GM20431 (cell line): ENCODE measurements at regions not wholly inside any gene's neighbourhood (a gene's known extent, or its start where the extent isn't known, plus 50 kb on each side); places are given as distances from the start of the nearest gene placed in this dataset.

Experiments used
- in situ Hi-C: fragments of 300-500 bp; cut with MseI, MboI; formaldehyde crosslinking; loops from one replicate; pipeline ENCODE4 v1.15.0; 2020; ENCODE audit warnings: low sequenced_read_pairs; ENCODE audit not compliant: unreplicated experiment

DNA sequence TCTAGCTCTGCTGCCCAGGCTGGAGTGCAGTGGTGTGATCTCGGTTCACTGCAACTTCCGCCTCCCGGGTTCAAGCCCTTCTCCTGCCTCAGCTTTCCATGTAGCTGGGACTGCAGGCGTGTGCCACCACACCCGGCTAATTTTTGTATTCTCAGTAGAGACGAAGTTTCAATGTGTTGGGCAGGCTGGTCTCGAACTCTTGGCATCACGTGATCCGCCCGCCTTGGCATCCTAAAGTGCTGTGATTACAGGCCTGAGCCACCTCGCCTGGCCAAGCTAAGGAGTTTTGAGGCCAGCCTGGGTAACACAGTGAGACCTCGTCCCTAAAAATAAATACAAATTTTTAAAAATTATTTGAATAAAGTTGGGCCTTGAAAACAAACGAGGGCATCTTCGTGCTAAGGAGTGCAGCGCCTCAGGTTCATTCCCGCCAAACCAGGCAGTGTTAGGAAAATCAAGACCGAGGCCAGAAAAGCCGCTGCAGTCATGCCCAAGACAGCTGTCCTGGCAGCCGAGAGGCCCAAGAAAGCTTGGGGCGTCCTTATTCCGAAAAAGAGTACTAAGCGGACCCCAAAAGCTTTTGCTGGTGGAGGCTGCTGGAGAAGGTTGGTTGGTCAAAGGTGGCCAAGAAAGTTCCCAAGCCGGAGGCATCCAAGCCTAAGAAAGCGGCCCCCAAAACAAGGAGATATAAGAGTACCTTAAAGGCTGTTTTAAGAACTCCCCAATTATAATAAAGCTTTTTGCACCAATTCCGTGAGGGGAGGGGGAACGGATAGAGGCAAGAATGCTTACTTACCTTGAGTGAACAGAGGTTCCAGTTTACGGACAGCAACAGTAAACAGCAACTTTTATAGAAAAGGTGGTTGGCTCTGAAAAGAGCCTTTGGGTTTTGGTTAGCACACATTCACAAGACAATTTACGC lies 109.0 kb downstream of the HFE start:
- in situ Hi-C loops, result no loop called here

DNA sequence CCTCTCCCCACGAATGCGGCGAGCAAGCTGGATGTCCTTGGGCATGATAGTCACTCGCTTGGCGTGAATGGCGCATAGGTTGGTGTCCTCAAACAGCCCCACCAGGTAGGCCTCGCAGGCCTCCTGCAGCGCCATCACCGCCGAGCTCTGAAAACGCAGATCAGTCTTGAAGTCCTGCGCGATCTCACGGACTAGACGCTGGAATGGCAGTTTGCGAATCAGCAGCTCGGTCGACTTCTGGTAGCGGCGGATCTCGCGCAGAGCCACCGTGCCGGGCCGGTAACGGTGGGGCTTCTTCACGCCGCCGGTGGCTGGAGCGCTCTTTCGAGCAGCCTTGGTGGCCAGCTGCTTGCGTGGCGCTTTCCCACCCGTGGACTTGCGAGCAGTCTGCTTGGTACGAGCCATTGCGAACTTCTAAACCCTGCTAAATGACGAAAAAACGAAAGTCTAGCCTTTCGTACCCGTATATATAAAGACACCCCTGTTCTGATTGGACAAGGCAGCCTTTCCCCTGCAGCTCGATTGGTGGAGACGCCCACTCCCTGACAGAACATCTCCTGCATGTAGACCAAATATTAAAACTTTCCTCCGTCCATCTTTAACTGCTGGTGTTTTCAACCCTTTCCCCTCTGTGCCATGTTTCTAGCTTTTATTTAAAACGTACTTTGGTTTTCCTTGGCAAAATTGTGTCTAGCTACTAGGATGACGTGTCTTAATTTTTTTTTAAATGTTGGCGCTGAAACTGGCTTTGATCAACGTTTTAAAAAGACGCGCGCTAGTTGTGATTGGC lies 109.8 kb downstream of the HFE start:
- in situ Hi-C loops, result no loop called here

DNA sequence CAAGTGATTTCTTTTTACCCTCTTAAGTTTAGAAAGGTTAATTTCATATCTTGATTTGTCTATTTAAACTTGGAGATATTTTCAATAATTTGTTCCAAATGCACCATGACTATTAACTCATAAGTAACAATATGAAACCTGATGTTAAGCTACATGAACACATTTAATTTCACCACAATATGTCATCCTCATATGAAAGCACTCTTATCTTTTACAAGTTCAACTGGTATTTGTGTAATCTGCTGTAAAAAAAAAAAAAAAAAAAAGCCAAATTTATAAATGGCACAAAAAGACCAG lies 110.4 kb downstream of the HFE start:
- in situ Hi-C loops, result no loop called here

DNA sequence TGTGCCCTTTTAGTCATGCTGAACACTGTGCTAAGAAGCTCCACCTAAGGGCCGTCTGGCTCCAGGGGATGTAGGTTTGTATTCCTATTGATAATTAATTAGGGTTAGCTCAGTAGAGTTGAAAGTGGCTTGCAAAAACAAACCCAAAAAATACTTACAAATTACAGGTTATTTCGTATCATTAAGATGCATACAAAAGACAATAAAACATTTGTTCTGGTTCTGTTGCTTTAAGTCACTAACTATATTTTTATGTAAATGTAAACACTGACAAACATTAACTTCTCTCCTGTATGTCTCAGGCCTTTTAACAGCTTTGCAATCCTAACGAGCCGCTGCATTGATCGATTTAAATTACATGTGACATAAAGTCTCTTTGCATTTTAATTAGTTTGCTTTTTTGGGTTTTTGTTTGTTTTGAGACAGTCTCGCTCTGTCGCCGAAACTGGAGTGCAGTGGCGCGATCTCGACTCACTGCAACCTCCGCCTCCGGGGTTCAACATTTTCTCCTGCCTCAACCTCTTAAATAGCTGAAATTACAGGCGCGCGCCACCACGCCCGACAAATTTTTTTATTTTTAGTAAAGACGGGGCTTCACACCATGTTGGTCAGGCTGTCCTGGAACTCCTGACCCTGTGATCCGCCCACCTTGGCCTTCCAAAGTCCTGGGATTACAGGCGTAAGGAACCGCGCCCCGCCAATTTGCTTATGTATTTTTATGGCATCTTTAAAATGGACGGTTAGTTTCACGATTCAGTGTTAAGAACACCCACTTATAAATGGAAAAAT lies 110.9 kb downstream of the HFE start:
- in situ Hi-C loops, result no loop called here

DNA sequence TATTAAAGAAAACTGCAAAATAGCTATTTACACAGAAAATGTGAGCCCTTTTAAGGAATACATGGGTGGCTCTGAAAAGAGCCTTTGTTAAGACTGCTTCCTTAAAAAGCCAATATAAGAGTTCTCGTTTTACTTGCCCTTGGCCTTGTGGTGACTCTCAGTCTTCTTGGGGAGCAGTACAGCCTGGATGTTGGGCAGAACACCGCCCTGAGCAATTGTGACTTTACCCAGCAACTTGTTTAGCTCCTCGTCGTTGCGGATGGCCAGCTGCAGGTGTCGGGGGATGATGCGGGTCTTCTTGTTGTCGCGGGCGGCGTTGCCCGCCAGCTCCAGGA lies 111.5 kb downstream of the HFE start:
- in situ Hi-C loops, result no loop called here

DNA sequence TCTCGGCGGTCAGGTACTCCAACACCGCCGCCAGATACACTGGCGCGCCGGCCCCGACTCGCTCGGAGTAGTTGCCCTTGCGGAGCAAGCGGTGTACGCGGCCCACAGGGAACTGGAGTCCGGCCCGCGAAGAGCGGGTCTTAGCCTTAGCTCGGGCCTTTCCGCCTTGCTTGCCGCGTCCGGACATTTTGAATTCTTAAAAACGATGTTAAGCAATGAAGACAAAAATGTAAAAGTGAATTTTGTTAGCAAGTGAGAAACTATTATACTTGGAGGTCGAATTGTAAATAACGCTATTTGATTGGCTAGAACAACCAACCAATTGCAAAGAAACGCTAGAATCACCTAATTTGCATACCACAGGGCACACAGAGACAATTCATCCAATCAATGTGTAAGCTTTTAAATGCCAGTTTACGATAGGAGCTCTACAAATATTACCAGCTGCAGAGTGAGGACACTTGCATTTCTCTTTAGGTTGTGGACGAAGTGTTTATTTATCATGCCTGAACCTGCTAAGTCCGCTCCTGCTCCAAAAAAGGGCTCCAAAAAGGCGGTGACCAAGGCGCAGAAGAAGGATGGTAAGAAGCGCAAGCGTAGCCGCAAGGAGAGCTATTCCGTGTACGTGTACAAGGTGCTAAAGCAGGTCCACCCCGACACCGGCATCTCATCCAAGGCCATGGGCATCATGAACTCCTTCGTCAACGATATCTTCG lies 112.0 kb downstream of the HFE start:
- in situ Hi-C loops, result no loop called here

DNA sequence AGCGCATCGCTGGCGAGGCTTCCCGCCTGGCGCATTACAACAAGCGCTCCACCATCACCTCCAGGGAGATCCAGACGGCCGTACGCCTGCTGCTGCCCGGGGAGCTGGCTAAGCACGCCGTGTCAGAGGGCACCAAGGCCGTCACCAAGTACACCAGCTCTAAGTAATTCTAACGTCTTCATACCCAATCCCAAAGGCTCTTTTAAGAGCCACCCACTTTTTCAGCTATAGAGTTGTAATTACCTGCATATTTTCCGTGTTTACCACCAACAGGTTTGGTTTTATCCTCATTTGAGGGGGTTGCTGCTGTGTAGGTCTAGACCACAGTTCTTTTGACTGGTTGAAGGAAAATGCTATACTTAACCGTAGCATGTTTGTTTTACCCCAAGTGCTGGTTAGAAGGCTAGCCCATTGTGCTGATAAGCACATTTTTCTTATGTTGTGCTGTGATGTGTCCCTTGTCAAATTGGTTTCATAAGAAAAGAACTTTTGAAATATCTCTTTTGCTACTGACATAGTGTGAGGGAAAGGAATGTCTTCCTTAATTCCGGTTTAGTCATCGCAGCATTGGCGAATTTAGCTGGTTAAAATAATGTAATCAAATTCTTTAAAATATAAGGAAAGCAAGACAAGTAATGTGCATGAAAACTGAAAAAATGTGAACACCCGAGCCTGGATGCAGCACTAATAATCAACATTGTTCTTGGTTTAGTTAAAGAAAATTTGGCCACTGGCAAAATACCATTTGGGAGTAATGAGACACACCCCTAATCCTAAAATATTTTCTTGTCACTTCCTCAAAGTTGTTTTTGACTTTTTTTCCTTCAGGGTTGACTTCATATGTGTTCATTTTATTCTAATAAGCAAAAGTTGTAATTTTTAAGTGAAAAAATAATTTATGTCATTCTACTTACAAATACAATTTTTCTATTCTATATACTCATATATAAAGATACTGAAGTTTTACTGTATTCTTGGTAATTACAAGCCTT lies 112.8 kb downstream of the HFE start:
- in situ Hi-C loops, result loop anchor here (25.0 kb wide), 2 partner anchors 163 to 937 kb away; a partner anchor contains a TSS

DNA sequence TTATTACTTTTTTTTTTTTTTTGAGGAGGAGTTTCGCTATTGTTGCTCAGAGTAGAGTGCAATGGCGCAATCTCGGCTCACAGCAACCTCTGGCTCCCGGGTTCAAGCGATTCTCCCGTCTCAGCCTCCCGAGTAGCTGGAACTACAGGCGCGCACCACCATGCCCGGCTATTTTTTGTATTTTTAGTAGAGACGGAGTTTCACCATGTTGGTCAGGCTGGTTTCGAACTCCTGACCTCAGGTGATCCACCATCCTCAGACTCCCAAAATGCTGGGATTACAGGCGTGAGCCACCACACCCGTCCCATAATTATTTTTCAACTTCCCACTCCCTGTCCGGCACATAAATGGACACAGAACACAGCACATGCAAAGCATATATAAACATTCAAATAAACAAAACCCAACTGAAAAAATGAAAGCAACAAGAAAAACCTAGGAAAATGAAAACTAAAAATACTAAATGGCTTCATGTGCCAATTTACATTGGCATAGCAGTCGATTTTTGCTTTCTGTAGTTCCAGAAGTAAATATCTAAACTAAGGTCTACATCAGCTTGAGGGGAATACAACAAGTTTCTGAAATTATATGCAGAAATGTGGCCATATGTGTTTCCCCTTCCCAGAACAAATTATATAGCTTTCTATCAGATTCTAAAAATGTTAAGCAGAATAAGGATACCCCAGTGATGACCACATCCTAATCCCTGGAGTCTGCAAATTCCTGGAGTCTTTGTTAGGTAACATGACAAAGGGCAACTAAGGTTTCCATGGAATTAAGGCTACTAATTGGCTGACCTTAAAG lies 113.9 kb downstream of the HFE start:
- in situ Hi-C loops, result loop anchor here (25.0 kb wide), 2 partner anchors 164 to 936 kb away; a partner anchor contains a TSS

DNA sequence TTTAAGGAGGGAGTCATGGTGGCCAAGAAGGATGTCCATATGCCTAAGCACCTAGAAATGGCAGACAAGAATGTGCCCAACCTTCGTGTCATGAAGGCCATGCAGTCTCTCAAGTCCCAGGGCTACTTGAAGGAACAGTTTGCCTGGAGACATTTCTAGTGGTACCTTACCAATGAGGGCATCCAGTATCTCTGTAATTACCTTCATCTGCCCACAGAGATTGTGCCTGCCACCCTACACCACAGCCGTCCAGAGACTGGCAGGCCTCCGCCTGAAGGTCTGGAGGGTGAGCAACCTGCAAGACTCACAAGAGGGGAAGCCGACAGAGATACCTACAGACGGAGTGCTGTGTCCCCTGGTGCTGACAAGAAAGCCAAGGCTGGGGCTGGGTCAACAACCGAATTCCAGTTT lies 115.0 kb downstream of the HFE start:
- in situ Hi-C loops, result loop anchor here (25.0 kb wide), 2 partner anchors 165 to 935 kb away; a partner anchor contains a TSS

DNA sequence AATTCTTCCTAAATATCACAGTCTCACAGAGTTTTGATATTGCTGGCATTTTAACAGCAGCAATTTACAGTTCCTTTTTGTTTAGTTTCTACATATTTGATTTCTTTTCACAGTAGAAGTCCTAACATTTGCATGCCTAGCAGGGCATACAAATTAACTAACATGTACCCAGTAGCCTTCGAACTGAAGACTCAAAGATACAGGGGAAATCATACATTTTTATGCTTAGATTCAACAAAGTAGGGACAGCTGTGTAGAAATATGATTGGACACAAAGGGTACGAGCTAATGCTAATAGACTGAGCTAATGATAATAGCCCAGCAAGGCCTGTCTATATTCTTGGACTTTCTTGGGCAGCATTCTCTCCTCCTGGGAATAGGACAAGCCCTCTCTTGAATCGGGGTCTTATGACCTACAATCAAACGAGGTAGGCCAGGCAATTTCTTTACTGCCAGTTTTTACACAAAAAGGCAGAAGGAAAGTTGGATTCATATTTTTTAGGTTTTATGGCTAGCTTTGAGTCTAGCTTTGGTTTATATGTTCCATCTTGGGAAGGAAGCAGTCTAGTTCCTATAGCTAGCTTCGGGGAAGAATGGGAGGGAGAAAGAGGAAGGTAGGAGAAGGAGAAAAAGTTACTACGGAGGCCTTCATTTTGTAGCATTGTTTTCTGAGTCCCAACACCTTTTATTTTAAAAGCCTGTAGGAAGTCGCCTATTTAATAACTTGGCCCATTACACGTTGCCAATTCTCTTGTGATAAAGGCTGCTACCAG lies 115.8 kb downstream of the HFE start:
- in situ Hi-C loops, result loop anchor here (25.0 kb wide), 2 partner anchors 166 to 934 kb away; a partner anchor contains a TSS

DNA sequence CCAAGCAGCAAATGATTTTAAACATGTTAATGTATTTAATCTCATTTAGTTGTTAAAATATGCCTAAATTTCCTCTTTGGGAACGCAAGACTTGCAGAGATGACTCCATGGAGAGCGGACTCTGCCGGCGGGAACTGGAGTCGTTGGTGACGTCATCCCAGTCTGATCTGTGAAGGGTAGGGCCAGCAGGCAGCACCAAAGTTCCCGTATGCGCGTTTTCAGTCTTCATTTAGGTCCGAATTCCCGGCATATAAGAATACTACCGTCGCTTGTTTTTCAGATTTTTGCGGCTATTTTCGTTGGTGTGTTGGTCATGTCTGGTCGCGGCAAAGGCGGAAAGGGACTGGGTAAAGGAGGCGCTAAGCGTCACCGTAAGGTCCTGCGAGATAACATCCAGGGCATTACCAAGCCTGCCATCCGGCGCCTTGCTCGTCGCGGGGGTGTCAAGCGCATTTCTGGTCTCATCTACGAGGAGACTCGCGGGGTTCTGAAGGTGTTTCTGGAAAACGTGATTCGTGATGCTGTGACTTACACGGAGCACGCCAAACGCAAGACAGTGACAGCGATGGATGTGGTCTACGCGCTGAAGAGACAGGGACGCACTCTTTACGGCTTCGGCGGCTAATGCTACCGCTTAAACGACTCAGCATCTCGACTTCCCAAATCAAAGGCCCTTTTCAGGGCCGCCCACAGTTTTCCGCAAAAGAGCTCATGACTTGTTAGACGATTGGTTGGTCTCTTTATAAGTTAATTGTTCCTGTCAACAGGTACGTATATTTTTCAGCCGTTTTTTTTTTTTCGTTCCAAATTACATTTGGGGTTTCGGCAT lies 117.3 kb downstream of the HFE start:
- in situ Hi-C loops, result loop anchor here (25.0 kb wide), 2 partner anchors 167 to 933 kb away; a partner anchor contains a TSS

DNA sequence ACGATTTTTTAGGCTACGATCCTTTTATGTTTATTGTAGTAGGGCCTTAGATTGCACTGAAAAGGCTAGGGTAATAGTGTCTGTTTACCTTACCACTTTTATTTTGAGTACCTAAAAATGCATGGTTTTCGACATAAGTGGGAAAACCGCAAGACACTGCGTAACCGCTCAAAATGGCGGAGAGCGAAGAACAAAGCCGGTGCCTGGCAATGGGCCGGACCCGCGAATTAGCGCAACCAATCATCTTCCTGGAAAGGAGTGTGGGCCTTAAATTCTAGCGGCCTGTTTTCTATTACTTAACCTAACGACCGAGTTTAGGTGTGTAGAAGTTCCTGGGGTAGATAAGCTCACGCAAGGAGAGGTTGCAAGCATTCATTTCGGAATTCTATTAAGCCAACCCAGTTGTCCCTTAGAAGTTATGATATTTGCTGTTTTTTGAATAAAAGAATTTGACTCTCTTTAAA lies 118.0 kb downstream of the HFE start:
- in situ Hi-C loops, result loop anchor here (25.0 kb wide), 2 partner anchors 168 to 932 kb away; a partner anchor contains a TSS

DNA sequence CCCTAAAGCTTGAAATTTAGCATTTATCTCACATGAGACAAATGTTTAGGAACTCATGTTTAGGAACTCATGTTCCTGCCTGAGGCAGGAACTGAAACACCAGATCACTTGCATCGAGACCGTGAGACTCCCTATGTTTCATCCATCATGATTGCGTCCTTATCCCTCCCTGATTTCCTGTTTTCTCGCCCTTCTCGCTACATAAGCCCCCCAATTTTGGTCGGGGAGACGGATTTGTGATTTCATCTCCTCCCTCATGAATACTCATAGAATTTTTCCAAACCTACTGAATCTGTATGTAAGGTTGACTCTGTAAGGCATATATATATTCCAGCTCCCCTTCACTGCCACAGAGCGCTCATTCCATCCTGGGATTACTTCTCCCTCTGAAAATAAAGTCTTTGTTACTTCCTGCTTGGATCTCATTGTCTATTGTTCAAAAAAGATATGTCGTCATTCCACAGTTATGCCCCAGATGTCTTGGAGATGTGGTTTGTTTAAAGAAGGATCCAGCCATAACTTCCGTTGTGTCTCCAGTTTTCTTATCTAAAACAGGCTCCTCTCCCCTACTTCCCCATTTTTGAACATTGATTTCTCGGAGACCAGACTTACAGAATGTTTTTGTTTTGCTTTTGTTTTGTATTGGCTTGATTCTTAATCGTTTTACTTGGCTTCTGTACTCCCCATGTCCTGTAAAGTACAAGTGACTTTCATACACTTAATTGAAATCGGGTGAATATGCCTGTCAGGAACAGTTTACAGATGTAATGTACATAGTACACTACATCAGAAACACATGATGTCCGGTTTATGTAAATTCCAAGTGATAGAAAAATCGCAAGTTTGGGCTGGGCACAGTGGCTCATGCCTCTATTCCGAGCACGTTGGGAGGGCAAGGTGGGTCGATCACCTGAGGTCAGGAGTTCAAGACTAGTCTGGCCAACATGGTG lies 118.7 kb downstream of the HFE start:
- in situ Hi-C loops, result loop anchor here (25.0 kb wide), 2 partner anchors 169 to 931 kb away; a partner anchor contains a TSS

DNA sequence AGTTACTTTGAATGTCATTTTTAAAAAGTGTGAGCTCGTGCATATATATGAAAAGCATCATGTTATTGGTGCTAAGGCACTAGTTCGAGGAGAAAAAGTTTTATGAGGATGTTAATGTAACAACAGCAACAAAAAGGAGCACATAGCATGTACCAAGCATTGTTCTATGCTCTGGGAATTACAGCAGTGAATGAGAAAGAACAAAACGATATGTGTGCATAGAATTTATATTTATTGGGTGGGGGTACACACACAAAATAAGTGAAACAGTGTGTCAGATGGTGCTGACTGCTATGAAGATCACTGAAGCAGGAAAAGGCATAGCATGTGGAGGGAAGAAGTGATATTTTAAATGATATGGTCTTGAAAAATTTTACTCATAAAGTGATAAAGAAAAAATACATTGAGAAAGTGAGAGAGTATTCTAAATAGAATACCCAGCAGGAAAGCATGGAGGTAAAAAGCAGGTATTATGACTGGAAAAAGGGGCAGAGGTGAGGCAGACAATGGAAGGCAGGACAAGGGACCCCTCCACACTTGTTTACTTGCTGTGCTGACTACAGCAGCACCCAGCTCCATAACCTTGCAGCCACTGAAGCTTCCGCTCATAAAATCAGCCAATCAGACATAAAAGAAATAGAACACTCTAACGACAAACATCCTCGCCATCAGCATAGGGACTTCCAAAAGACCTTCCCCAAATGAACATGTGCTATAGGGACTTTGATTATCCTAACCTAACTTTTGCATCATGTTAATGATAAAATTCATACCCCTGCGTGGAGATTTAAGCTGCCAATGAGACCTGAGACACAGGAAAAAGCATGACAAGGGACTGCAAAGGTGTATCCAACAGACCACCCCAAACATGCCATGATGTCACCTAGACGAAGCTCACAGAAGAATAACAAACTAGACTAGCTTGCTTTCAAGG lies 119.9 kb downstream of the HFE start:
- in situ Hi-C loops, result loop anchor here (25.0 kb wide), 2 partner anchors 170 to 930 kb away; a partner anchor contains a TSS
